ENCODE measurements at regions not wholly inside any gene's neighbourhood (a gene's known extent, or its start where the extent isn't known, plus 50 kb on each side); places are given as distances from the start of the nearest gene placed in this dataset.
"Not testable (repeated sequence)": the region's sequence is repeated elsewhere in the genome, so short reads cannot be mapped to it uniquely, and the experiment has no call there.

DNA sequence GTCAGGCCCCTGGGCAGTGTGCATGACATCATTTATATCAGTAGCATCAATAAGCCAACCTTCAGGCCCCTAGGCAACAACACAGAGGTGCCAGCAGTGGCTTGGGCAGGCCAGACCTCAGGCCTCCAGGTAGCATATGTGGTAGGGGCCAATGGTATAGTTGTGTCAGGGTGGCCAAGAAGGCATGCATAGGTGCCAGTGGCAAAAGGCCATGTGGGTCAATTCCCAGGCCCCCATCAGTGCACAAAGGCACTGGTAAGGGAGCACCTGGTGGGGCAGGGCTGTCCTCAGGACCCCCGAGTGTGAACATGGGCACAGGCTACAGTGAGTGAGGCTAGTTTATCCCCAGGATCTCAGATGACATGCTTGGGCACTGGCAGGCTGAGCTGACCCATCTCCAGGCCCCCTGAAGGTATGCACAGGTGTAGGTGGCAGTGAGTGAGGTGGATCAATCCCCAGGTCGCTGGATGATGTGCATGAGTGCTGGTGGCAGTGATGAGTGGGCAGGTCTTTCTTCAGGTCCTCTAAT, 244.1 kb upstream of the ZNF385D start:
- no peak for DNase-seq

DNA sequence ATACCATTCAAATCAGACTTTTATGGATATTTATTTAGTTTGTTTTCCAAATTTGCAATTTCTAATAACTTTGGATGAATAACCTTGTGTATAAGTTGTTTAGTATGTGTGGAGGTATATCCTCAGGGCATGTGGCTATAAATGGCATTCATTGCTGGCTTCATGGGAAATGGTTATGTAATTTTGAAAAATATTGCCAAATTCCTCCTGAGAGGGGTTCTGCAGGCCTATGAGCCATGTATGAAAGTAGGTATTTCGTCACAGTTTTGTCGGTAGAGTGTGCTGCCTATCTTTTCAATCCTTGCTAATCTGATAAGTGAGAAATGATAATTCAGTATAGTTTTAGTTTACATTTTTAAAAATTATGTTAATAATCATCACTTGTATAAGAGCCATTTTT, 256.4 kb upstream of the ZNF385D start:
- DNase-seq: no peak

GRCh38 chr3:22010997-22011396, 260.0 kb upstream of the ZNF385D start:
- no peak for DNase-seq

- no peak for DNase-seq
Observed at GRCh38 chr3:22012471-22012870, 261.5 kb upstream of the ZNF385D start.

GRCh38 chr3:22013641-22014040, 262.6 kb upstream of the ZNF385D start:
- no peak for DNase-seq

GRCh38 chr3:22016197-22016596, 265.2 kb upstream of the ZNF385D start:
- DNase-seq: no peak

DNA sequence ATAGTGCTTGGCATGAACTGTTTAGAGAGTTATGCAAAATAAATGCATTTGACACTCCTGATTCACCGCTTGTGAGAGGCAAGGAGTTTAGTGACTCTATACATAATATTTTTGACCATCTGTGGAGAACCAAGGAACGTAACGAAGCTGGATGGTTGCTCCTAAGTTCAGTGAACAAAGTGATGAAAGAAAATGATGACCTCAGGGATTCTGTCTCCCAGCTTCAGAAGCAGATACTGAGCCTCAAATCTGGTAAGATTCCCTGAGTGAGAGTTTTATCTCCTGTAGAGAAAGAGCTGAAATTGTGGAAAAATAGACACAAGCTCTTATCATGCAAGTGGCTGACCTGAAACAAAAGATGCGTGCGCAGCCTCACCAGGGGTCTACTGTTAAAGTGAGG, 273.6 kb upstream of the ZNF385D start:
- DNase-seq: not testable (repeated sequence)

DNA sequence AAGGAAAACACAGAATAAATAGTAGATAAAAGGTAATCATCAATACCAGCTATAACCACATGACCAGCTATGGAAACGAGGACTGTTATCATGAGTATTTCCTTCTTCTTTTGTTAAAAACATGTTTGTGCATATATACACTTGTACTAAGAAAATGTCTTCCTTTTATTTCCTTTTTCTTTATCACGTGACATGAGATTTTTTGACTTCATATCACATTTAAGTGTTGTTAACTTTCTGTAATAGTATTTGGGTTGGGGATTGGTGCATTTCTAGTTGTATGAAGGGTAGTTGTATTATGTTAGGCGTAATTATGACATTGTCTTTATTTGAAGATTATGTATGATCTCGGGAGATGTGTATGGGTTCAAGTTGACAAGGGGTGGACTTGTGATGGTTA, 278.5 kb upstream of the ZNF385D start:
- DNase-seq: no peak

DNA sequence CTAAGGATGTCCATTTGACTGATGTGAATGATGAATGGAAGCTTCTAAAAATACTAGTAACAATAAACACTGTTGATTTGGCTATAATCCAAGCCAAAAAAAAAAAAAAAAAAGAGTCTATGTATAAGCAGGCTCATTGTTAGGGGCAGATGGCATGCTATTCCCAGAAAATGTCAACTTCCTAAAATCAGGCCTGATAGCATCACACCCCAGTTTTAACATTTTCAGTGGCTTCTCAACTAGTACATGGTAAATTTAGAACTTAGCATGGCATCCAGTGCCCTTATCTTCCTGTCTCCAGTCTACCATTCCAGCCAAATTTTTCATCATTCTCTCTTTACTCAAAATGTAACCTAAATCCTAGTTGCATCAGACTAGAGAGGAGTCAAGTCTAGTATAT, 288.2 kb upstream of the ZNF385D start:
- DNase-seq: no peak

- DNase-seq: no peak
Observed at GRCh38 chr3:22040150-22040549, 289.1 kb upstream of the ZNF385D start.

DNA sequence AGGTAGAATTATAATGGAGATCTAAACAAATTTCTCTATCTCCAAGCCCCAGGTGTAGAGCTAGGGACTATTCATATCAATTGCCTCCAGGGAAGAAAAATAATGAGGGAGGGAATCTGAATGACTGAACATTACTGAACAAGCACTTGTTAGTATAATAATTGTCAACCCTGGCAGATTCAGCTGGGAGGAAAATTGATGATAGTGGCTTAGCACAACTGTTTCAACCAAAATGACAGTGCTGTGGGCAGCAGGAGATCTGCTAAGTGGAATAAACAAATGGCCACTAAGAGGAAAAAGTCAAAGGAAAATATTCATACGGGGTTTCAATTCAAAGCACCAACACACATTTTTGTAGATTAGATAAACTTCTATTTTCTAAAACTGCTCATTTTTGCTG, 294.9 kb upstream of the ZNF385D start:
- peak; percentile 67 for DNase-seq

DNA sequence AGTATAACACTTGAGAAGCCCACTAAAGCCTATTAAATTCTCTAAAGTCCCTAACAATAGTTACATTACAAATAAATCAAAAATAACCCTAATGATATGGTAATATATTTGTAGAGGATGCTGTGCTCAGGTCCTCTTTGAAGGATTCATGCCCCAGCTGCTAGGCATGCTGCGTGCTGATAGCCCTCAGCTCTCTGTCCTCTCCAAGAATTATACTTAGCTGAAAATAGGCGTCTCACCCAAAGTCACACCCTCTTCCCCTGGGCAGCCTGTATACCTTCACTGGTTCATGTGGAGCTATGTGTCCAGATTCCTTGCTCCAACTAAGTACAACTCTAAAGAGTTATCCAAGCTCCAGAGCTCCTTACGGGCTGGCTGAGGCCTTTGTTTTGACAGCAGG, 312.5 kb upstream of the ZNF385D start:
- no peak for DNase-seq

- DNase-seq: no peak
Observed at GRCh38 chr3:22068619-22069018, 317.6 kb upstream of the ZNF385D start.

DNA sequence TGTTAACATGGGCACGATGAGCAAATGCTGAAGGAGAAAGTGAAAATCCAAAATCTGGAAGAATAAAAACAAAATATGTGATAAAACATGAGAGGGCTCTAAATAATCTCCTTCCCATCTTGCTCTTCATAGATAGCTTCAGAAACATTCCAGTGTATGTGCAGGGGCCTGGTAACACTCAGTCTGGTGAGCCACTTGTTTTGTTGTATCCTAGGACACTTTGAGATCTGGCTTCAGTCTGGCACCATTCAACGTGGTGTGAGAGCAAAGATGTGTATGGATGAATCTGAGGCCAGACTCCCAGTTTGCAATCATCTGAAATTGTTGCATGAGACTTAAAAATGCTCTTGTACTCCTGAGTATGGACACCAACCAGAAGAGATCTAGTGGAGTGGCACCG, 337.2 kb upstream of the ZNF385D start:
- no peak for DNase-seq

DNA sequence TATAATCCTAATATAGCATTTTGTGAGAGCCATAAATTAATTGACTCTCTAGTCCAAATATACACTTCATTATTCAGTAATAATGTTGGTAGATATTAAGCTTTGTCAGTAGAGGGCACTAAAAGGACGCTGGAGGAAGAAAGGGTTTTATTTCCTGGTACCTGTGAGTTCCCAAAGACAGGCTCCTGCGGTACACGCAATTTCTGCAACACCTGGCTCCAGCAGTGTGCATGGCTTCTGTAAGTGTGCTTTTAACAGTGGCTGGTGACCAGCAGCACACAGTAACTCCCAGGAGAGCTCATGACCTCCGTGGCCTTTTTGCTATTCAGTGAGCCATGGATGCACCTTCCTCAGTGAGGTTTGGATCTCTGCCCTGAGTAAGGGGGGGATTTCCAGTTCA, 338.3 kb upstream of the ZNF385D start:
- DNase-seq: peak; percentile 16

DNA sequence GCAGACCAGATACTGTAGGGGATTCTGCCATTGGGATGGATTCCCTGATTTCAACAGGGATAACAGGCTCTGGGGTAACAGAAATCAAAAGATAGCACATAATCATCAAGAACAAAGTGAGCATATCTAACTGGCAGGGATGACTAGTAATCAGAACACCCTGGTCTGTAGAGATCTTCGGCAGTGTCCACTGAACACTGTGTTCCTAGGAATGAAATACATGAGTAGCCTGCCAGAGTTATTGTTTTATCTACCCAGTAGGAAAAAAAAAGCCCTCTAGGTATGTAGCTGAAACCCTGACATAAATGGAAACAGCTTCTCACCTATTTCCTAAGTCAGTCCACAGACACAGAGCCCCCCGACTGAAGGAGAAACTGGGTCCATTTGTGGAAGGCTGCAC, 340.3 kb upstream of the ZNF385D start:
- no peak for DNase-seq

GRCh38 chr3:22098021-22098420, 347.0 kb upstream of the ZNF385D start:
- DNase-seq: no peak

DNA sequence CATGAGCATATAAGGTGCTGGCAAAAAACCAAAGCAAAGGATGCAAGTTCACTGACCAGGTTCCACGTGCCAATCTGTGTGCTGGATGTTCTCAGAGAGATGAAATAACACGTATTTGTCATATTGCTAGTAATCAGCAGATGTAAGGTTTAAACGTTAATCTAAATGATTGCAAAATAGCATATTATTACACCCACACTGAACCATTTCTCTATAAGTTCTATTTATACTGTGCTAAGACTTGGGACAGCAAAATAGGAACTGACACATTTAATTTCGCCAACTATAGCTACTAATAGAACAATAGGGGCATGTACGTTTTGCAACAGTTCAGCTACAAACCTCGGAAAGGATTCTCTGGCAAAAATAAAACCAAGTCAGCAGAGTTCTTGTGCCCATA, 350.3 kb upstream of the ZNF385D start:
- no peak for DNase-seq

DNA sequence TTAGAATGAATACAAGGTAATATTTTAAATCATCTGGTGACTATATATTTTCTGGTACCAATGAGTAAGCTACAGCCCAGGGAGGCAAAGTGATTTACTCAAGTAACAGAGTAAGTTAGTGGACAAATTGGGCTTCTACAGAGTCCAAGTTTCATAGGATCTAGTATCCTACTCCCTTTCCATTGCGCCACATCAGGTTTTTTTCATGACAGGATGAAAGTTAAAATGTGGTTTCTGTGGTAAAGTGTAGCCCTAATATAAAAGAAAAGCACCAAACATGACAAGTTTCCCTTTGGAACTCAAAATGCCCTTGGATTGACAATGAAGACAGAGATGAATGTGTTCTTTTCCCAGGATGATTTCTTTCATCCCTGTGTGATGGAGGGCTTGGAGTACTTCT, 350.8 kb upstream of the ZNF385D start:
- DNase-seq: no peak

GRCh38 chr3:22103423-22103822, 352.4 kb upstream of the ZNF385D start:
- no peak for DNase-seq

DNA sequence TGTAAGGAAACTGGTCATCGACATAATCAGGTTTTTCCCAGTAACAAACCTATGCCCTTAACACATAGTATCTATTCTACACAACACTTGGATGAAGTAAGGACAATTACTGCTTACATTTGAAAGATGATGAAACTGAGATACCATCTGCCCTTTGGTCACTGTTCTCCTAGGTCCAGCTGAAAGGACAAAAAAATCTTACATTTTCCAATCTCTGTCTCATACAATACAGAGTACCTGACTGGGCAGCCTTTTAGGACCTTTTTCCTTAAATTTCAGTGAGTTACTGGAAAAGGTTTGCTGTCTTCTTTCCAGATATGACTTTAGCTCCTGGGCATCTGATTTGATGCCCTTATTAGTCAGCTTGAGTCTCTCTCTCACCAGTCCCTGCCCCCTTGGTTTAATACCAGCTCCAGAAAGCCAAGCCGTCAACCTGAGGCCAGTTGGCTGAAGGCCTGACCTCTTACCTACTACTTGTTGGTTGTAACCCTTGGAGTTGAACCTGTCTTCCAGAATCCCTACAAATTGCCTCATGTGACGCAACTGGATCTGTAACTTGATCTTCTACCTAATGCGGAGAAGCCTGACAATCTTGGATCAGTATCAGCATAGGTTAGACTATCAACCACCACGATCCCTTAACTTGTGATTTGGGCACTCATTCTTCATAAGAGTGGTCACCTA, 355.3 kb upstream of the ZNF385D start:
- no peak for DNase-seq

DNA sequence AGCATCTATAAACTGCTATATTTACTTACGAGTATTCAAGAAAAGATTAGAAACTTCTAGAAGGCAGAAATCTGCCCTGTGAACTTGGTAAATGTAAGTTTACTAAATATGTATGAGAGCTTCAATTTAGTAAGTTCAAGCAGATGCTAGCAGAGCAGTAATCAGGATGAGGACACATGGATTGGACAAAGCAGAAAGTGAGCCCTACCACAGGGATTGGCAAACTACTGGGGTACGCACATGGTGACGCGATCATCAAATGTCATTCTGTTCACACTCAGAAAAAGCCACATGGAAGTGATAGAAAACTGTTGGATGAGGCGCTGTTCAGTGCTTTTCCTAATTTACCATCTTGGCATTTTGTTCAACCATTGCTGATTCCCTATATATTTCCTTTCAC, 360.2 kb upstream of the ZNF385D start:
- no peak for DNase-seq

GRCh38 chr3:22113453-22113852, 362.4 kb upstream of the ZNF385D start:
- no peak for DNase-seq

- no peak for DNase-seq
Observed at GRCh38 chr3:22115581-22115980, 364.6 kb upstream of the ZNF385D start.

DNA sequence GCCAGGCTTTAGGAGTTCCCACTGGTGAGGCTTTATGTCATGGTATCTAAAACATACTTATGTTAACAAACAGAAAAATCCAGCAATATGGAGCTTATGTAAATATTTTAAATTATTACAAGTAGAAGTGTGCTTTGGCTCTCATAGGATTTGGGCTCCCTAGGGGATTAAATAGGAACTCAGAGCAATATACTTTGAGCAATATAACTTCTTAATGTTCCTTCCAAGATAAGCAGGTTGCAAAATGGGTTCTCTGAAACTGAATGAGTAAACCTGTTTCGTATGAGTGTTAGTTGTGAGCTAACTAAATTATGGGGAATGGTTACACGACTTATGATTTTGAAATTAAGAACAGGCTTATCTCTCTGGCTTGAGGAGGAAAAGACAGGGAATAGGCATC, 366.1 kb upstream of the ZNF385D start:
- no peak for DNase-seq
